ENCODE measurements at regions not wholly inside any gene's neighbourhood (a gene's known extent, or its start where the extent isn't known, plus 50 kb on each side); places are given as distances from the start of the nearest gene placed in this dataset.

DNA sequence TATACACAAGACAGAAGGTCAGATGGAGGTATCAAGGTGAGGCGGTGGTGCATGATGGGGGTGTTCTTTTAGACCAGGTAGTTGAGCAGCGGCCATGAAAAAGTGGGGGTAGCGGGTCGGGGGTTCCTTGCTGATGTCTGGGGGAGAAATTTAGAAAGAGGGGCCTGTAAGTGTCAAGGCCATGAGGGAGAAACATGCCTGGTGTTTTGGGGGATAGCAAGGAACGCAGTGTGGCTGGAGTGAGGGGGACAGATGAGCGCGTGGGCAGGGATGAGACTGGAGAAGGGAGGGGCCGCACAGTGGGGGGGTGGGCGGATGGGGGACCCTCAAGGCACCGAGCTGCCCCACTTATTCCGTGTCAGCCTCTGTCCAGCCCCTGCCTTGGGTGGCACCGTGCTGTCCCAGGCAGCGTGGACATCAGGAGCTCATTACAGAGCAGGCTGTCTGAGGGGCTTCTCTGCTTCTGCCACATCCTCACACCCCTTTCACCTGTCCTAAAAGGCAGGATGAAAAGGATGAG is 143.3 kb downstream of the SMAD6 start:
- no peak for TF ChIP-seq EZH2phosphoT487 (IDR thresholded peaks at IDR 0.05; ENCODE audit: borderline replicate concordance, low read depth, low read length)
- TF ChIP-seq, protein P1, sequence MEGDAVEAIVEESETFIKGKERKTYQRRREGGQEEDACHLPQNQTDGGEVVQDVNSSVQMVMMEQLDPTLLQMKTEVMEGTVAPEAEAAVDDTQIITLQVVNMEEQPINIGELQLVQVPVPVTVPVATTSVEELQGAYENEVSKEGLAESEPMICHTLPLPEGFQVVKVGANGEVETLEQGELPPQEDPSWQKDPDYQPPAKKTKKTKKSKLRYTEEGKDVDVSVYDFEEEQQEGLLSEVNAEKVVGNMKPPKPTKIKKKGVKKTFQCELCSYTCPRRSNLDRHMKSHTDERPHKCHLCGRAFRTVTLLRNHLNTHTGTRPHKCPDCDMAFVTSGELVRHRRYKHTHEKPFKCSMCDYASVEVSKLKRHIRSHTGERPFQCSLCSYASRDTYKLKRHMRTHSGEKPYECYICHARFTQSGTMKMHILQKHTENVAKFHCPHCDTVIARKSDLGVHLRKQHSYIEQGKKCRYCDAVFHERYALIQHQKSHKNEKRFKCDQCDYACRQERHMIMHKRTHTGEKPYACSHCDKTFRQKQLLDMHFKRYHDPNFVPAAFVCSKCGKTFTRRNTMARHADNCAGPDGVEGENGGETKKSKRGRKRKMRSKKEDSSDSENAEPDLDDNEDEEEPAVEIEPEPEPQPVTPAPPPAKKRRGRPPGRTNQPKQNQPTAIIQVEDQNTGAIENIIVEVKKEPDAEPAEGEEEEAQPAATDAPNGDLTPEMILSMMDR (conservative IDR thresholded peaks at IDR 0.05; ENCODE audit: low read length), result no peak

Measured in OCI-LY7 (cell line).